Inflammatory macrophage treated with lipopolysaccharide for 4 hours (primary cell): ENCODE measurements at regions not wholly inside any gene's neighbourhood (a gene's known extent, or its start where the extent isn't known, plus 50 kb on each side); places are given as distances from the start of the nearest gene placed in this dataset.

Experiments used
- DNase-seq: peaks from one replicate; pipeline ENCODE4 v3.0.0-alpha.2; 2020

GRCh38 chr2:211248841-211249240, 692.4 kb downstream of the CPS1 start:
- DNase-seq = no peak

- no peak for DNase-seq
These were observed 694.6 kb downstream of the CPS1 start for GRCh38 chr2:211251016-211251415.

- DNase-seq = no peak
These were observed 702.4 kb downstream of the CPS1 start for GRCh38 chr2:211258646-211259335.

- no peak for DNase-seq
These were observed 703.6 kb downstream of the CPS1 start for GRCh38 chr2:211259831-211260476.

- DNase-seq = no peak
These were observed 713.9 kb downstream of the CPS1 start for GRCh38 chr2:211270257-211270656.

- DNase-seq = no peak
These were observed 725.2 kb downstream of the CPS1 start for GRCh38 chr2:211281430-211282073.

- no peak for DNase-seq
These were observed 746.3 kb downstream of the CPS1 start for GRCh38 chr2:211302676-211303075.

GRCh38 chr2:211306929-211307328, 750.5 kb downstream of the CPS1 start:
- no peak for DNase-seq
